ENCODE measurements at regions not wholly inside any gene's neighbourhood (a gene's known extent, or its start where the extent isn't known, plus 50 kb on each side); places are given as distances from the start of the nearest gene placed in this dataset.
A peak's percentile ranks its signal among the peaks of the same experiment; 100 is the strongest.

DNA sequence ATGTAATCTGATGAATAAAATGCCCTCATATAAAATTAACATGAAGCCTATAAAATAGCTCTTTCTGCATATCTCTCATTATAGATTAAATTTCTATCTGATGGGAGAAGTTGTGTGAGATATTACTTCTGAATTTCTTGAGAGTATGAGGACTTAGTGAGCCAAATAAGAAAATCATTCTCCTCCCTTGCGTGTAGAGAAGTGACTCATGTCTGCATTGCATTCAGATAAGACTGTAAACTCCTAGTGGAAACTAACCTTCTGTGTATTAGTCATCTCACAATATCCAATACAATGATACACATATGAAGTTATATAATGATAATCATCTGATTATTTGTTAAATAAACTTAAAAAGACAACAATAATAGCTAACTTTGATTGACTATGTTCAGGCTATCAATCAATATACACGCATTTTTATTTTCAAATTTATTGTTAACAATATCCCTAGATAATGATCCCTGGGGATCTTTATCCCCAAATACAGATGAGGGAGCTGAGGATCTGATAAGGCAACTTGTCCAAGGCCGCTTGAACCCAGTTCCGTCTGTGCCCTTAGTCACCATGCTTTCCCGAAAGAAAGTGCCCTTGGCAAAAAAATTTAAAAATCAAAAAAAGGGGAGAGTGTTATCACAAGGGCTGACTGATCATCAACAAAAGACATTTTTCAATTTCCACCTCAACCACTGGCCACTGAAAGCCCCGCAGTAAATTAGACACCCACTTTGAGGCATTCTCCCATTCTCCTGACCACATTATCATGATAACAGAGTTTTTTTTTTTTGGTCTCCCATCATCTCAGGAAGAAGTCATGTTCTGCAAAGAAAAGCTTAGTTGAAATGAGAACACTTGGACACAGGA, 189.2 kb upstream of the RASSF8 start:
- DNase-seq (ENCODE audit: low read depth), result peak; percentile 87
- no peak for TF ChIP-seq CTCF (IDR thresholded peaks at IDR 0.05; ENCODE audit: low read length, missing control alignments)
- H3K4me3 ChIP-seq (replicated peaks; ENCODE audit: low read depth, low read length), result no peak overlapping the region

DNA sequence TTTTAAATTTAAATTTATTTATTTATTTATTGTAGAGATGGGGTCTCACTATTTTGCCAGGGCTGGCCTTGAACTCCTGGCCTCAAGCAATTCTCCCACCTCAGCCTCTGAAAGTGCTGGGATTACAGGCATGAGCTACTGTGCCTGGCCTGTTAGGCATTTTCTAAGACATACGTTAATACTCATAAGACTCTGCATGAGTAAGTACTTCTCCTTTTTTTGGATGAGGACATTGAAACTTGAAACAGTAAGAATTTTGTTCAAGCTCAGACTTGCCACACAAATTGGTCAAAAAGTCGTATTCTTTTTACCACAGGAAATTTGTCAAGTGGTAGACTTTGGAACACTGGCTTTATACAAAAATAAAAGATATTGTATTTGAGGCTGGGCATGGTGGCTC, 187.4 kb upstream of the RASSF8 start:
- no peak overlapping the region for H3K4me3 ChIP-seq (replicated peaks; ENCODE audit: low read depth, low read length)
- no peak for DNase-seq (ENCODE audit: low read depth)
- no peak for TF ChIP-seq CTCF (IDR thresholded peaks at IDR 0.05; ENCODE audit: low read length, missing control alignments)

DNA sequence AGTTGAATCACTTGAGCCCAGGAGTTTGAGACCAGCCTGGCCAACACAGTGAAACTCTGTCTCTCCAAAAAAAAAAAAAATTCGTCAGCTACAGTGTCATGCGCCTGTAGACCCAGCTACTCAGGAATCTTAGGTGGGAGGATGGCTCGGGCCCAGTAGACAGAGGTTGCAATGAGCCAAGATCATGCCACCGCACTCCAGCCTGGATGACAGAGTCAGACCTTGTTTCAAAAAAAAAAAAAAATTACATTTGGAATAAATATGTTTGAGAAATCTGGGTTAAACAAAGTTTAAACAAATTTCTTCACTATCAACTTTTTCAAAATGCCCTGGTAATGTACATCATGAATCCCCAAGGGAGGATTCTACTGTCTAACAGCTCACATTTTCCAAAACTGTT, 187.0 kb upstream of the RASSF8 start:
- no peak for TF ChIP-seq CTCF (IDR thresholded peaks at IDR 0.05; ENCODE audit: low read length, missing control alignments)
- no peak overlapping the region for H3K4me3 ChIP-seq (replicated peaks; ENCODE audit: low read depth, low read length)
- no peak for DNase-seq (ENCODE audit: low read depth)

GRCh38 chr12:25775968-25776367, 182.5 kb upstream of the RASSF8 start:
- TF ChIP-seq CTCF (IDR thresholded peaks at IDR 0.05; ENCODE audit: low read length, missing control alignments), result no peak

DNA sequence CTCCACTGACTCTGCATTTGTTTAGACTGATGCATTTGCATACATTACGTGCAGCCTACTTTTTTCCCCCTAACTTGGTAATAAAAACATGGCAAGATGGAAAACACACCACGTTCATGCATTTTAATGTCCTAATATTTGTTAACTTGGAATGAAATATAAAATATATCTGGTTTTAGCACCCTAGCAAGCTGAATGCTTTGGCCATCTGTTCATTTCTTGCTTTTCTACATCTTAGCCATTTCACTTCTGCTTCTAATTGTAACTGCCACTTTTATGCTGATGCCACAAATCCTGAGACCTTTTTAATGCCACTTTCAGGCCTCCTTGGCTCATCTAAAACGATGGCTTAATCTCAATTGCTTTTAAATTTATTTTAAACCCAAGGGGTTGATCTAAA, 177.7 kb upstream of the RASSF8 start:
- TF ChIP-seq CTCF (IDR thresholded peaks at IDR 0.05; ENCODE audit: low read length, missing control alignments), result no peak
- DNase-seq (ENCODE audit: low read depth), result no peak
- no peak overlapping the region for H3K4me3 ChIP-seq (replicated peaks; ENCODE audit: low read depth, low read length)

More at GRCh38 chr12:25775968-25776367, 182.5 kb upstream of the RASSF8 start:
- no peak for DNase-seq (ENCODE audit: low read depth)
- H3K4me3 ChIP-seq (replicated peaks; ENCODE audit: low read depth, low read length), result no peak overlapping the region

DNA sequence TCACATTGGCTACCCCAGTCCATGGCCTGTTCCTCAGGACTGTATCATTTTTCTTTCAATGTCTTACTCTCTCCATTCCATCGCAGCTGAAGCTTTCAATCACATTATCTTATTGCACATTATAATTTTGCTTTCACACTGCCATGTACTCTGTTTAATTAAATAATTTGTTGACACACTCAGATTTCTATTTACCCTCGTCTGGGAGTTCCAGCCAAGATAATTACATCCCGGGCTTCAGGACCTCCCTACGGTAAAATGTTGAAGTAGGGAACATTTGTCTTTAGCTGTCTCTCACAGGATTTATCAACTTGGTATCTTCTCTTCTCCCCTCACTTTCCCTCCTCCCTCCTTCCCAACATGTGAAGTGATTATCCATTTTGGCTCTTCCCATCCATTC, 177.2 kb upstream of the RASSF8 start:
- DNase-seq (ENCODE audit: low read depth), result no peak
- no peak overlapping the region for H3K4me3 ChIP-seq (replicated peaks; ENCODE audit: low read depth, low read length)
- no peak for TF ChIP-seq CTCF (IDR thresholded peaks at IDR 0.05; ENCODE audit: low read length, missing control alignments)

GRCh38 chr12:25783566-25783965, 174.9 kb upstream of the RASSF8 start:
- no peak overlapping the region for H3K4me3 ChIP-seq (replicated peaks; ENCODE audit: low read depth, low read length)
- DNase-seq (ENCODE audit: low read depth), result no peak
- TF ChIP-seq CTCF (IDR thresholded peaks at IDR 0.05; ENCODE audit: low read length, missing control alignments), result no peak

All from fibroblast of pulmonary artery (primary cell).